RWPE2 (cell line): ENCODE measurements at regions not wholly inside any gene's neighbourhood (a gene's known extent, or its start where the extent isn't known, plus 50 kb on each side); places are given as distances from the start of the nearest gene placed in this dataset.
A peak's percentile ranks its signal among the peaks of the same experiment; 100 is the strongest.

Experiments
- ATAC-seq: fragments of 200-7000 bp; cut with Tn5 transposase; 3 replicates; pipeline ENCODE4 v1.9.1; 2021; ENCODE audit warnings: low read depth
- DNase-seq: peaks from one replicate; pipeline ENCODE4 v3.0.0-alpha.2; 2020; ENCODE audit warnings: low spot score
- H3K27ac ChIP-seq: fragments of 450-650 bp; 2 replicates; pipeline ENCODE4 v1.5.1; 2017; ENCODE audit warnings: mild to moderate bottlenecking; ENCODE audit not compliant: poor library complexity, severe bottlenecking
- H3K27me3 ChIP-seq: fragments of 250-450 bp; sonication (Bioruptor Pico); 2 replicates; pipeline ENCODE4 v1.5.1; 2021; ENCODE audit warnings: mild to moderate bottlenecking, moderate library complexity; ENCODE audit not compliant: insufficient read depth, poor library complexity, severe bottlenecking
- H3K36me3 ChIP-seq: fragments of 250-450 bp; sonication (Bioruptor Pico); 2 replicates; pipeline ENCODE4 v1.5.1; 2020; ENCODE audit warnings: low read depth, mild to moderate bottlenecking, moderate library complexity
- H3K4me1 ChIP-seq: fragments of 250-450 bp; sonication (Bioruptor Pico); 2 replicates; pipeline ENCODE4 v1.5.1; 2021; ENCODE audit warnings: mild to moderate bottlenecking, moderate library complexity; ENCODE audit not compliant: insufficient read depth, poor library complexity, severe bottlenecking
- H3K4me3 ChIP-seq: fragments of 250-450 bp; sonication (Bioruptor Pico); 2 replicates; pipeline ENCODE4 v1.5.1; 2021; ENCODE audit warnings: mild to moderate bottlenecking, moderate library complexity; ENCODE audit not compliant: severe bottlenecking
- H3K9me3 ChIP-seq: fragments of 250-450 bp; sonication (Bioruptor Pico); 2 replicates; pipeline ENCODE4 v1.5.1; 2021; ENCODE audit warnings: mild to moderate bottlenecking, moderate library complexity; ENCODE audit not compliant: severe bottlenecking
- TF ChIP-seq, protein P1 (sequence below): fragments of 450-650 bp; IDR thresholded peaks from one replicate; pipeline ENCODE4 v1.5.1; 2017; ENCODE audit warnings: mild to moderate bottlenecking, moderate library complexity; ENCODE audit not compliant: poor library complexity, severe bottlenecking

DNA sequence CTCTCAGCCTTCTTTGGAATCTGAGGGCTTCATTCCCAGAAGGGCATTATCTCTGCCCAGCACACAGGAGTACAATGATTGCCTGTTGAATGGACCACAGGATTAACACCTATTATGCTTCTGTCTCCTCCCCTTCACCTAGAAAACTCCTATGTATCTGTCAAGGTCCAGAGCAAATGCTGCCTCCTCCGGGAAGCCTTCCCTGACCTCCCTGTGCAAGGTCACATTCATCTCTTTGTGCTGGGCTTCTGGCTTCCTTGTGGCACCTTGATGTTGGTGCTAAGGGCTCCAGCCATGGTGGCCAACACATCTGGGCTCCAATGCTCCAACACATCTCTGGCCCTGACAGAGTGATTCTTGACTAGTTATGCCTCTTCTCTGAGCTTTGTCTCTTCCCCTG lies 49.9 kb upstream of the ATP2B2 start:
- Histone ChIP-seq H3K4me1 (peaks cover 10% of the 10 kb centered on the region), H3K27ac (no peak overlapping the region), H3K4me3 (no peak overlapping the region), H3K36me3 (no peaks in the 10 kb centered on the region), H3K9me3 (no peaks in the 10 kb centered on the region), H3K27me3 (no peaks in the 10 kb centered on the region)
- ATAC-seq (no peak), DNase-seq (peak; percentile 7)
- TF ChIP-seq, protein P1, sequence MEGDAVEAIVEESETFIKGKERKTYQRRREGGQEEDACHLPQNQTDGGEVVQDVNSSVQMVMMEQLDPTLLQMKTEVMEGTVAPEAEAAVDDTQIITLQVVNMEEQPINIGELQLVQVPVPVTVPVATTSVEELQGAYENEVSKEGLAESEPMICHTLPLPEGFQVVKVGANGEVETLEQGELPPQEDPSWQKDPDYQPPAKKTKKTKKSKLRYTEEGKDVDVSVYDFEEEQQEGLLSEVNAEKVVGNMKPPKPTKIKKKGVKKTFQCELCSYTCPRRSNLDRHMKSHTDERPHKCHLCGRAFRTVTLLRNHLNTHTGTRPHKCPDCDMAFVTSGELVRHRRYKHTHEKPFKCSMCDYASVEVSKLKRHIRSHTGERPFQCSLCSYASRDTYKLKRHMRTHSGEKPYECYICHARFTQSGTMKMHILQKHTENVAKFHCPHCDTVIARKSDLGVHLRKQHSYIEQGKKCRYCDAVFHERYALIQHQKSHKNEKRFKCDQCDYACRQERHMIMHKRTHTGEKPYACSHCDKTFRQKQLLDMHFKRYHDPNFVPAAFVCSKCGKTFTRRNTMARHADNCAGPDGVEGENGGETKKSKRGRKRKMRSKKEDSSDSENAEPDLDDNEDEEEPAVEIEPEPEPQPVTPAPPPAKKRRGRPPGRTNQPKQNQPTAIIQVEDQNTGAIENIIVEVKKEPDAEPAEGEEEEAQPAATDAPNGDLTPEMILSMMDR = no peak

DNA sequence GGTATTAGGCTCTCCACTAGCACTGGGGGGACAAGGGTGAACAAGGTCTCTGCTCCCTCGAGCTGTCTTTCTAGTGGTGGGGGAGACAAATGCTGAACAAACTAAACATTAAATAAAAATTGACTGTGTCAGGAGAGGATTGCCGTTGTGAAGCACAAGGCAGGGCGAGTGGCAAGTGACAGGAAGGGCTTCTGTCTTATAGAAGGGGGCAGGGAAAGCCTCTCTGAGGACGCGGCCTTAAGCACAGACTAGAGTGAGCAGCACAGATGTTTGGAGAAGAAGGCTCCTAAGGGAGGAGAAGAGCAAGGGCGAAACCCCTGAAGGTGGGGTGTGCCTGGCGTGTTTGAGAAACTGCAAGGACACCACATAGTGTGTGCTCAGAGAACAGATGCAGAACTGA lies 50.9 kb upstream of the ATP2B2 start:
- H3K27me3 ChIP-seq = no peaks in the 10 kb centered on the region
- TF ChIP-seq, protein P1 = no peak
- H3K4me3 ChIP-seq = no peak overlapping the region
- no peaks in the 10 kb centered on the region for H3K9me3 ChIP-seq
- H3K27ac ChIP-seq = no peak overlapping the region
- DNase-seq (peak; percentile 15), ATAC-seq (no peak)
- H3K4me1 ChIP-seq = peaks cover 10% of the 10 kb centered on the region
- H3K36me3 ChIP-seq = no peaks in the 10 kb centered on the region

DNA sequence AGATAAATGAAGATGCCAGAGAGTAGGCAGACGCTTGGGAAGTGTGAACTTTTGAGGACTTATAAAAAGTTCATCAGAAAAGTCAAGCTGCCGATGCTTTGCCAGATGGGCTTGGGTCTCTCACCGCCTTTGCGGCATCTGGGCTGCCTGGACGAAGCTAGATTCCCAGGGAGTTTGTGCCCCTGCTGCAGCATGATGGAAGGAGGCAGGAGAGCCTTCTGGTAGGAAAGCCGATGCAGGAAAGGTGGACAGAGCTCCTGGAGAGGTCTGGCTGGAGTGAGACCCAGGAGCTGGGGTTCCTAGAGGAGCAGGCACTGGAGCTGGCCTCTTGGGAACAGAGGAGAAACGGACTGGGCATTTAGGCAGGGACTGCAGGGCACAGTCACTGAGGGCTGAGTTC lies 51.9 kb upstream of the ATP2B2 start:
- no peak for DNase-seq
- no peak overlapping the region for H3K27ac ChIP-seq
- H3K9me3 ChIP-seq = no peaks in the 10 kb centered on the region
- H3K36me3 ChIP-seq = no peaks in the 10 kb centered on the region
- H3K4me3 ChIP-seq = no peak overlapping the region
- H3K4me1 ChIP-seq = peaks cover 2% of the 10 kb centered on the region
- TF ChIP-seq, protein P1 = no peak
- no peaks in the 10 kb centered on the region for H3K27me3 ChIP-seq
- ATAC-seq = no peak

DNA sequence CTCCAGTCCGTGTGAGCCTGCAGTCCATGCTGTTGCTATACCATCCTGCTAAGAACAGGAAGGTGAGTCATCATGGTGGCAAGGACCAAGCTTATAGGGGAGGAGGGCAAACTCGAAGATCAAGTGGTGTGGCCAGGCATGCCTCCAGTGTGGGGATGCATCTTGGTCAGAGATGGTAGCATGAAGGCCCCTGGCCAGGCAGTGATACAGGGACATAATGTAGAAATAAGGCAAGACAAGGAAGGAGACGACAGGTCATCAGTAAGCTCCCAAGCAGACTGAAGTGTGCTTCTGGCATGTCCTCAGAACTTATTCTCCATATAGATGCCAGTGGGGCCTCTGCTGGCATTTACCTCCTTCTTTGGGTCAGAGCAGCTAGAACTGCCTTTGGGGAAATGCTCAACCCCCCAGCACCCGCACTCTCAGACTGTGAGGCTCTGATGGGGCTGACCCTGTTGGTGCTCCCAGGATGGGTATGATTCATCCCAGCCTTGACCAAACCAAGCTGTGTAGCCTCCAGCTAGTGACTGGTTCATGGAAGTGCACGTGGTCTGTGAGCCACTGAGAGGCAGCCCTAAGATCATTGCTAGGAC lies 52.5 kb upstream of the ATP2B2 start:
- H3K4me3 ChIP-seq = no peak overlapping the region
- H3K9me3 ChIP-seq = no peaks in the 10 kb centered on the region
- no peaks in the 10 kb centered on the region for H3K36me3 ChIP-seq
- no peaks in the 10 kb centered on the region for H3K27me3 ChIP-seq
- ATAC-seq = peak; percentile 86
- H3K4me1 ChIP-seq = no peaks in the 10 kb centered on the region
- TF ChIP-seq, protein P1 = no peak
- no peak overlapping the region for H3K27ac ChIP-seq
- no peak for DNase-seq

DNA sequence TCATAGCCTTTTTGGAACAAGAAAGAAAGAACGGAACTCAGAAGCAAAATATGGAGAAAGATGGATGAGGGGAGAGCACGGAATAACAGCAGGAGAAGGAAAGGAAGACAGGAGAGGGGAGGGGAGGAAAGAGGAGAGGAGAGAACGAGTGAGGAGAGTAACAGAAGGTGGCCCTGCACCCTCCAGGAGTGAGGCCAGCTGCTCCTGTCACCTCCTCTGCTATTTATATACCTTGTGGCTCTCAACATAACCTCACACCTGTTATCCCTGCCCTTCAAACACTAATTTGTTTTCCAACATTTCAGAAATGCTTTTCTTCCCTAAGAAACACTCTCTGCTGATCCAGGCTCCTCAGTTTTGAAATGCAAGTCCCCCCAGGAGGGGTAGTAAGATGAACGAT lies 53.4 kb upstream of the ATP2B2 start:
- Histone ChIP-seq H3K4me1 (no peaks in the 10 kb centered on the region), H3K27ac (no peak overlapping the region), H3K27me3 (no peaks in the 10 kb centered on the region), H3K4me3 (no peak overlapping the region), H3K9me3 (no peaks in the 10 kb centered on the region), H3K36me3 (no peaks in the 10 kb centered on the region)
- ATAC-seq = no peak
- TF ChIP-seq, protein P1 = no peak
- DNase-seq = no peak
